ENCODE measurements at regions not wholly inside any gene's neighbourhood (a gene's known extent, or its start where the extent isn't known, plus 50 kb on each side); places are given as distances from the start of the nearest gene placed in this dataset.
"Not testable (repeated sequence)": the region's sequence is repeated elsewhere in the genome, so short reads cannot be mapped to it uniquely, and the experiment has no call there.

DNA sequence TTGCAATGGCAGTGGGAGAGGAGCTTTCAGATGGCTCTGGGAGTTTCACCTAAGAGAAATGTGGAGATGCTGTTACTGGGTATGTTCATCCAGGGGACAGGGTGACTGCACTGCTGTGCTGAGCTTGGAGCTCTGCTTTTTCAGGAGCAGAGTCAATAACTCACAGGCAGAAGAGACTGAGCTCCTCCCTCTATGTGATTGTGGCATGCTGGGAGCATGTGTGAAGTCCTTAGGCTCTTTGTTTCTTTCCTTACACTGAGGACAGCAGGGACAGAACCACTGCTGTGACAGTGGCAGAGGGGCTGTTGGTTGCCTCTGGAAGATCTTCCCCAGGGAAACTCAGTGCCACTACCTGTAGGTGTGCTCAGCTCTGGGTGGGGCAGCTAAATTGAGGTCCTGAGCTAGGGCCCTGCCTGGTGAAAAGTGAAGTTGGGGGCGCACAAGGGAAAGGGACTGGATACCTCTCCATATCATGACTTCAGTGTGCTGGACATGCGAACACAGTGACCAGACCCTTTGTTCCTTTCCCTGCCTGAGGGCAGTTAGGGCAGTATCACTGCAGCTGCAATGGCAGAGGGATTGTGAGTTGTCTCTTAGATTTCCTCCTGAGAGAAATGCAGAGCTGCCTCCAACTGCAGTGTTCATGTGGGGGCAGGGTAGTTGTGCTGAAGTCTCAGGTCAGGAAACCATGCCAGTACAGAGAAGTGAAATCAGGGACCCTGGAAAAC, 156.7 kb downstream of the TENT5D start:
- Histone ChIP-seq H2AFZ (ENCODE audit: low read length) (no peak overlapping the region), H4K20me1 (ENCODE audit: insufficient read depth, low read length) (no peaks in the 10 kb centered on the region), H3F3A (ENCODE audit: insufficient read depth, low read length) (no peaks in the 10 kb centered on the region), H3K9ac (ENCODE audit: low read length) (no peak overlapping the region), H3K9me3 (ENCODE audit: low read length) (no peaks in the 10 kb centered on the region), H3K4me1 (ENCODE audit: insufficient read depth, low read length, severe bottlenecking) (peaks cover 19% of the 10 kb centered on the region), H3K36me3 (ENCODE audit: insufficient read depth, low read length) (no peaks in the 10 kb centered on the region), H3K27ac (ENCODE audit: low read depth, low read length, poor library complexity, severe bottlenecking) (no peak overlapping the region), H3K79me2 (ENCODE audit: insufficient read depth, low read length) (no peaks in the 10 kb centered on the region), H3K27me3 (ENCODE audit: insufficient read depth, low read length) (no peaks in the 10 kb centered on the region), H3K4me2 (ENCODE audit: low read length) (no peak overlapping the region), H3K4me3 (ENCODE audit: low read depth, low read length, poor library complexity, severe bottlenecking) (no peak overlapping the region), H3K9me2 (ENCODE audit: low read depth, low read length) (no peaks in the 10 kb centered on the region)
- no peak for TF ChIP-seq EZH2 (IDR thresholded peaks at IDR 0.05; ENCODE audit: borderline replicate concordance, low read length)
- TF ChIP-seq, protein P1, sequence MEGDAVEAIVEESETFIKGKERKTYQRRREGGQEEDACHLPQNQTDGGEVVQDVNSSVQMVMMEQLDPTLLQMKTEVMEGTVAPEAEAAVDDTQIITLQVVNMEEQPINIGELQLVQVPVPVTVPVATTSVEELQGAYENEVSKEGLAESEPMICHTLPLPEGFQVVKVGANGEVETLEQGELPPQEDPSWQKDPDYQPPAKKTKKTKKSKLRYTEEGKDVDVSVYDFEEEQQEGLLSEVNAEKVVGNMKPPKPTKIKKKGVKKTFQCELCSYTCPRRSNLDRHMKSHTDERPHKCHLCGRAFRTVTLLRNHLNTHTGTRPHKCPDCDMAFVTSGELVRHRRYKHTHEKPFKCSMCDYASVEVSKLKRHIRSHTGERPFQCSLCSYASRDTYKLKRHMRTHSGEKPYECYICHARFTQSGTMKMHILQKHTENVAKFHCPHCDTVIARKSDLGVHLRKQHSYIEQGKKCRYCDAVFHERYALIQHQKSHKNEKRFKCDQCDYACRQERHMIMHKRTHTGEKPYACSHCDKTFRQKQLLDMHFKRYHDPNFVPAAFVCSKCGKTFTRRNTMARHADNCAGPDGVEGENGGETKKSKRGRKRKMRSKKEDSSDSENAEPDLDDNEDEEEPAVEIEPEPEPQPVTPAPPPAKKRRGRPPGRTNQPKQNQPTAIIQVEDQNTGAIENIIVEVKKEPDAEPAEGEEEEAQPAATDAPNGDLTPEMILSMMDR (IDR thresholded peaks at IDR 0.05; ENCODE audit: low read length), result no peak

DNA sequence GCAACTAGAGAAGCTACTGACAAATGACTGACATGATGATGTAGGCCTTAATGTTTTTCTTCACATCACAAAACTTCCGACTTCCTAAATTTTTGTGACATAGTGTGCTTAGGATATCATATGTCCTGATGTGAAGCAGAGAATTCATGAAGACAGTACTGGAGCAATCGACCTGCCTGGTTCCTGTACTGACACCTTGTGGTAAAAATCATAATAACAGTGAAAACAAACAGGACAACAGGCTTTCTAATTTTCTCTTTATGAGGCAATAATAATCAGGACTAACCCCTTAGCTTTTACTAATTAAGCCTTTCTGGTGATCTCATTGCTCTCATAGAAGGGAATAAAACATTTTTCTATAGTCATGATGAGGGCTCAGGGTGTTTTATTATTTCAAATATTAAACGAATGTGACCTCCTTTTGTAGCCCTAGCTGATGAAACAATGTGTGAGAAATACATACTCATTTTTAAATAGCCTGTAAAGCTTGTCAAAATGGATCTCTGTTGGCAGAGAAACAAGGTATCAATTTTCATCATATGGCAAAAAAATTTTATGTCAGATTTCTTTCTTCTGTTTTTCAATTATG, 158.4 kb downstream of the TENT5D start:
- TF ChIP-seq EZH2 (IDR thresholded peaks at IDR 0.05; ENCODE audit: borderline replicate concordance, low read length), result no peak
- TF ChIP-seq, protein P1 (IDR thresholded peaks at IDR 0.05; ENCODE audit: low read length), result peak; percentile 56; the same call in 1 of the 2 replicates

DNA sequence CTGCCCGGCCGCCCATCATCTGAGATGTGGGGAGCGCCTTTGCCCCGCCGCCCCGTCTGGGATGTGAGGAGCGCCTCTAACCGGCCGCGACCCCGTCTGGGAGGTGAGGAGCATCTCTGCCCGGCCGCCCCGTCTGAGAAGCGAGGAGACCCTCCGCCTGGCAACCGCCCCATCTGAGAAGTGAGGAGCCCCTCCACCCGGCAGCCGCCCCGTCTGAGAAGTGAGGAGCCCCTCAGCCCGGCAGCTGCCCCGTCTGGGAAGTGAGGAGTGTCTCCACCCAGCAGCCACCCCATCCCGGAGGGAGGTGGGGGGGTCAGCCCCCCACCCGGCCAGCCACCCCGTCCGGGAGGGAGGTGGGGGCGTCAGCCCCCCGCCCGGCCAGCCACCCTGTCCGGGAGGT, 170.7 kb downstream of the TENT5D start:
- H3K27me3 ChIP-seq (ENCODE audit: insufficient read depth, low read length); H3K9me3 ChIP-seq (ENCODE audit: low read length); H2AFZ ChIP-seq (ENCODE audit: low read length); H3K79me2 ChIP-seq (ENCODE audit: insufficient read depth, low read length); H3K4me1 ChIP-seq (ENCODE audit: insufficient read depth, low read length, severe bottlenecking); H3K4me3 ChIP-seq (ENCODE audit: low read depth, low read length, poor library complexity, severe bottlenecking); H3K9ac ChIP-seq (ENCODE audit: low read length); H3K9me2 ChIP-seq (ENCODE audit: low read depth, low read length); H3K4me2 ChIP-seq (ENCODE audit: low read length); H4K20me1 ChIP-seq (ENCODE audit: insufficient read depth, low read length); H3K27ac ChIP-seq (ENCODE audit: low read depth, low read length, poor library complexity, severe bottlenecking); H3K36me3 ChIP-seq (ENCODE audit: insufficient read depth, low read length); H3F3A ChIP-seq (ENCODE audit: insufficient read depth, low read length): not testable (repeated sequence)

More for the DNA sequence above, 158.4 kb downstream of the TENT5D start:
- Histone ChIP-seq H3K4me1 (ENCODE audit: insufficient read depth, low read length, severe bottlenecking) (peaks cover 19% of the 10 kb centered on the region), H3K4me3 (ENCODE audit: low read depth, low read length, poor library complexity, severe bottlenecking) (no peak overlapping the region), H3K9ac (ENCODE audit: low read length) (no peak overlapping the region), H2AFZ (ENCODE audit: low read length) (no peak overlapping the region), H3K79me2 (ENCODE audit: insufficient read depth, low read length) (no peaks in the 10 kb centered on the region), H3K36me3 (ENCODE audit: insufficient read depth, low read length) (no peaks in the 10 kb centered on the region), H3K9me3 (ENCODE audit: low read length) (no peaks in the 10 kb centered on the region), H4K20me1 (ENCODE audit: insufficient read depth, low read length) (no peaks in the 10 kb centered on the region), H3K9me2 (ENCODE audit: low read depth, low read length) (no peaks in the 10 kb centered on the region), H3K27me3 (ENCODE audit: insufficient read depth, low read length) (no peaks in the 10 kb centered on the region), H3F3A (ENCODE audit: insufficient read depth, low read length) (no peaks in the 10 kb centered on the region), H3K4me2 (ENCODE audit: low read length) (no peak overlapping the region), H3K27ac (ENCODE audit: low read depth, low read length, poor library complexity, severe bottlenecking) (no peak overlapping the region)

Data from OCI-LY1 (cell line).